GM12878 (cell line): ENCODE measurements at regions not wholly inside any gene's neighbourhood (a gene's known extent, or its start where the extent isn't known, plus 50 kb on each side); places are given as distances from the start of the nearest gene placed in this dataset.
"Not testable (repeated sequence)": the region's sequence is repeated elsewhere in the genome, so short reads cannot be mapped to it uniquely, and the experiment has no call there.

ENCODE experiments used
- ATAC-seq: fragments of 200-7000 bp; cut with Tn5 transposase; 3 replicates; pipeline ENCODE4 v1.9.1; 2020; ENCODE audit warnings: mild to moderate bottlenecking, moderate library complexity
- BruUV-seq: library from RNA; stranded (reverse); fragments of 400-500 nt; replicated peaks from 2 replicates; lab custom pipeline; 2021; lab: Mats Ljungman, UMichigan
- CTCF ChIA-PET: fragments of 300-600 bp; sonication (Branson Sonifier 250); formaldehyde crosslinking; extraction: SDS; loops from one replicate; lab custom pipeline; 2021; ENCODE audit warnings: inconsistent platforms; lab: Yijun Ruan, JAX
- POLR2A ChIA-PET: fragments of 350-600 bp; formaldehyde crosslinking; extraction: SDS; loops from one replicate; lab custom pipeline; 2021; ENCODE audit warnings: inconsistent platforms; lab: Charles Lee
- RAD21 ChIA-PET: fragments of 300-600 bp; sonication (Branson Sonifier 250); formaldehyde crosslinking; loops from one replicate; lab custom pipeline; 2023; ENCODE audit warnings: antibody characterized with exemption; ENCODE audit not compliant: unreplicated experiment; lab: Charles Lee
- SMC1A ChIA-PET: fragments of 300-600 bp; sonication (Branson Sonifier 250); formaldehyde crosslinking; loops from one replicate; lab custom pipeline; 2023; ENCODE audit not compliant: unreplicated experiment, uncharacterized antibody; lab: Charles Lee
- DNase-seq: peaks from one replicate; pipeline ENCODE4 v3.0.0-alpha.2; 2011; ENCODE audit warnings: low read depth, low spot score
- FAIRE-seq: peaks from 3 replicates; lab custom pipeline; 2011; peaks lifted over from hg19 to GRCh38; lab: Jason Lieb, UNC
- H2AFZ ChIP-seq: 2 replicates; pipeline ENCODE4 v1.6.0; 2011; ENCODE audit warnings: low read depth, low read length, control low read depth; ENCODE audit not compliant: control insufficient read depth
- H3K27ac ChIP-seq: 2 replicates; pipeline ENCODE4 v1.5.1; 2011; ENCODE audit warnings: control low read depth; ENCODE audit not compliant: control insufficient read depth, insufficient read depth
- H3K27me3 ChIP-seq, 2 experiments: replicated peaks in 1 of 2; 2 replicates each; pipeline versions ENCODE4 v1.6.0 to v1.6.1; 2011; ENCODE audit warnings: low read length in 1 of 2; ENCODE audit not compliant: control insufficient read depth in 2 of 2, insufficient read depth in 2 of 2
- H3K36me3 ChIP-seq, 2 experiments: 2 replicates each; pipeline ENCODE4 v1.5.1; 2011; ENCODE audit warnings: low read length in 1 of 2; ENCODE audit not compliant: control insufficient read depth in 2 of 2, insufficient read depth in 2 of 2
- H3K4me1 ChIP-seq: 2 replicates; pipeline ENCODE4 v1.6.1; 2011; ENCODE audit warnings: mild to moderate bottlenecking, low read length, moderate library complexity, mixed read lengths; ENCODE audit not compliant: control insufficient read depth, insufficient read depth
- H3K4me2 ChIP-seq: 2 replicates; pipeline ENCODE4 v1.6.0; 2011; ENCODE audit warnings: control low read depth; ENCODE audit not compliant: control insufficient read depth, insufficient read depth
- H3K4me3 ChIP-seq: fragments of 200-600 bp; sonication (generic); 2 replicates; pipeline ENCODE4 v1.5.1; 2016
- H3K79me2 ChIP-seq: 2 replicates; pipeline ENCODE4 v1.6.0; 2011; ENCODE audit warnings: low read length; ENCODE audit not compliant: control insufficient read depth, insufficient read depth
- H3K9ac ChIP-seq: 2 replicates; pipeline ENCODE4 v1.8.0; 2011; ENCODE audit warnings: low read length, control low read depth, mixed read lengths; ENCODE audit not compliant: control insufficient read depth, insufficient read depth
- H3K9me3 ChIP-seq: replicated peaks from 3 replicates; pipeline ENCODE4 v1.5.1; 2011; ENCODE audit warnings: mild to moderate bottlenecking, low read length; ENCODE audit not compliant: control insufficient read depth, insufficient read depth
- H4K20me1 ChIP-seq: 2 replicates; pipeline ENCODE4 v1.6.0; 2011; ENCODE audit not compliant: control insufficient read depth, insufficient read depth
- BMI1 ChIP-seq: fragments of 450-650 bp; IDR thresholded peaks from 2 replicates; pipeline ENCODE4 v1.6.1; 2016; ENCODE audit warnings: mild to moderate bottlenecking, moderate library complexity, borderline replicate concordance
- IRF4 ChIP-seq: IDR thresholded peaks from 2 replicates; pipeline ENCODE4 v1.6.1; 2011; ENCODE audit warnings: low read depth, low read length
- MYB ChIP-seq: fragments of 150-350 bp; IDR thresholded peaks from 2 replicates; pipeline ENCODE4 v1.6.1; 2014; ENCODE audit warnings: mild to moderate bottlenecking, low read depth, low read length, borderline replicate concordance
- RB1 ChIP-seq: fragments of 450-650 bp; formaldehyde crosslinking; IDR thresholded peaks from 2 replicates; pipeline ENCODE4 v1.6.1; 2017; ENCODE audit warnings: mild to moderate bottlenecking, borderline replicate concordance
- RBBP5 ChIP-seq: fragments of 200-600 bp; sonication (generic); conservative IDR thresholded peaks from 2 replicates; pipeline ENCODE4 v1.6.1; 2016
- ZNF622 ChIP-seq: fragments of 450-650 bp; IDR thresholded peaks from 2 replicates; pipeline ENCODE4 v1.6.1; 2017; ENCODE audit warnings: mild to moderate bottlenecking, inconsistent platforms
- WGBS: methylation state at CpG from one replicate; pipeline ENCODE4 v1.1.6; 2016; ENCODE audit warnings: low lambda C conversion rate; ENCODE audit not compliant: insufficient replicate concordance, insufficient coverage; ENCODE audit errors: missing lambda C conversion rate; 5-methylcytosine and 5-hydroxymethylcytosine counted together
- in situ Hi-C: fragments of 300-500 bp; cut with MboI; formaldehyde crosslinking; loops from 9 replicates; pipeline ENCODE4 v1.14.3; 2018; ENCODE audit warnings: mixed read lengths
- intact Hi-C: fragments of 100-400 bp; cut with micrococcal nuclease; formaldehyde crosslinking; loops from one replicate; pipeline ENCODE4 v1.14.2; 2022; ENCODE audit not compliant: unreplicated experiment
- TF ChIP-seq, protein P1 (sequence below): fragments of 450-650 bp; IDR thresholded peaks from 2 replicates; pipeline ENCODE4 v1.6.1; 2017; ENCODE audit warnings: low read depth, mild to moderate bottlenecking, moderate library complexity
- TF ChIP-seq, protein P2 (sequence below): IDR thresholded peaks from 2 replicates; pipeline ENCODE4 v1.6.1; 2012; ENCODE audit warnings: mild to moderate bottlenecking, low read depth, low read length
- TF ChIP-seq, protein P3 (sequence below): IDR thresholded peaks from 2 replicates; pipeline ENCODE4 v1.6.1; 2011; ENCODE audit warnings: low read depth, mild to moderate bottlenecking, low read length, moderate library complexity, borderline replicate concordance; ENCODE audit errors: extremely low read depth
- TF ChIP-seq, protein P4 (sequence below): IDR thresholded peaks from 2 replicates; pipeline ENCODE4 v1.6.1; 2012; ENCODE audit warnings: low read depth, low read length, improper control_type of control experiment

DNA sequence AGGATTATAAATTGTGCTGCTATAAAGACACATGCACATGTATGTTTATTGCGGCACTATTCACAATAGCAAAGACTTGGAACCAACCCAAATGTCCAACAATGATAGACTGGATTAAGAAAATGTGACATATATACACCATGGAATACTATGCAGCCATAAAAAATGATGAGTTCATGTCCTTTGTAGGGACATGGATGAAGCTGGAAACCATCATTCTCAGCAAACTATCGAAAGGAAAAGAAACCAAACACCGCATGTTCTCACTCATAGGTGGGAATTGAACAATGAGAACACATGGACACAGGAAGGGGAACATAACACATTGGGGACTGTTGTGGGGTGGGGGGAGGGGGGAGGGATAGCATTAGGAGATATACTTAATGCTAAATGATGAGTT is 67.8 kb upstream of the ETV3 start:
- H3K9ac ChIP-seq, intact Hi-C loops, BruUV-seq, RAD21 ChIA-PET, FAIRE-seq, H3K79me2 ChIP-seq, H3K27ac ChIP-seq, ATAC-seq, in situ Hi-C loops, DNase-seq, H3K27me3 ChIP-seq, H3K4me2 ChIP-seq, H4K20me1 ChIP-seq, H3K36me3 ChIP-seq, H2AFZ ChIP-seq, H3K4me1 ChIP-seq, H3K9me3 ChIP-seq, POLR2A ChIA-PET, H3K4me3 ChIP-seq: not testable (repeated sequence)
- CTCF ChIA-PET = interaction anchor here (1.1 kb wide), 1 partner anchor 300 kb away, joined by 4 read pairs; no protein-coding TSS in a partner anchor
- 43% methylated on average over 3 of the region's 3 CpGs for WGBS
- SMC1A ChIA-PET = interaction anchor here (1.0 to 1.4 kb wide), 2 partner anchors 23 to 34 kb away, joined by 3 read pairs; no protein-coding TSS in a partner anchor

DNA sequence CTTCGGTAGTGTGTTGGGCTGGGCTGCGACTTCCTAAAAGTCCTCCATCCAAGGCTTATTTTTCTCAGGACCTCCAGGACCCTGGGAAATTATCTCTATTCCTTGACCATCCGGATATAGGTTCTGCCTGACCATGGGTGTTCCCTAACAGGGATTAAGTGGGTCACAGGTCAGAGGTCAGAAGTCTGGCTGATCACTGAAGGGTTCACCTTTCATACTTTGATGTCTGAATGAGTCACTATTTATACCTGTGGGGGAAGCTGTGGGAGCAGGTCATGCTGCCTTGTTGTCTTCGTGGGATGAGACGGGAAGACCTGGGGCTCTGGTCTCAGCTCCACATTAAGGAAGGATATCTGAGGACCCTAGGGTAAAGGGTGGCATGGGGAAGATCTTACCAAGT is 65.0 kb upstream of the ETV3 start:
- Histone ChIP-seq H3K9me3 (no peaks in the 10 kb centered on the region), H3K4me2 (no peak overlapping the region), H3K4me1 (no peaks in the 10 kb centered on the region), H3K27me3 (no peaks in the 10 kb centered on the region), H4K20me1 (no peaks in the 10 kb centered on the region), H2AFZ (no peak overlapping the region), H3K4me3 (no peak overlapping the region), H3K27ac (no peak overlapping the region), H3K36me3 (no peaks in the 10 kb centered on the region), H3K79me2 (no peaks in the 10 kb centered on the region), H3K9ac (no peak overlapping the region)
- POLR2A ChIA-PET = no interaction called here
- RAD21 ChIA-PET = no interaction called here
- ATAC-seq = no peak
- SMC1A ChIA-PET = interaction anchor here (1.0 to 1.1 kb wide), 2 partner anchors 10 to 167 kb away, joined by 3 read pairs; no protein-coding TSS in a partner anchor
- intact Hi-C loops = no loop called here
- no TSS peak for BruUV-seq
- DNase-seq = no peak
- FAIRE-seq = no peak
- CTCF ChIA-PET = interaction anchor here (0.6 to 2.0 kb wide), 6 partner anchors 8 to 487 kb away, joined by 3 to 5 read pairs (median 4); no protein-coding TSS in a partner anchor
- in situ Hi-C loops = no loop called here
- WGBS = 22% methylated on average over 5 of the region's 5 CpGs
- TF ChIP-seq RB1 (no peak), BMI1 (no peak), ZNF622 (no peak), RBBP5 (no peak), IRF4 (no peak), MYB (no peak)
- TF ChIP-seq, protein P1, sequence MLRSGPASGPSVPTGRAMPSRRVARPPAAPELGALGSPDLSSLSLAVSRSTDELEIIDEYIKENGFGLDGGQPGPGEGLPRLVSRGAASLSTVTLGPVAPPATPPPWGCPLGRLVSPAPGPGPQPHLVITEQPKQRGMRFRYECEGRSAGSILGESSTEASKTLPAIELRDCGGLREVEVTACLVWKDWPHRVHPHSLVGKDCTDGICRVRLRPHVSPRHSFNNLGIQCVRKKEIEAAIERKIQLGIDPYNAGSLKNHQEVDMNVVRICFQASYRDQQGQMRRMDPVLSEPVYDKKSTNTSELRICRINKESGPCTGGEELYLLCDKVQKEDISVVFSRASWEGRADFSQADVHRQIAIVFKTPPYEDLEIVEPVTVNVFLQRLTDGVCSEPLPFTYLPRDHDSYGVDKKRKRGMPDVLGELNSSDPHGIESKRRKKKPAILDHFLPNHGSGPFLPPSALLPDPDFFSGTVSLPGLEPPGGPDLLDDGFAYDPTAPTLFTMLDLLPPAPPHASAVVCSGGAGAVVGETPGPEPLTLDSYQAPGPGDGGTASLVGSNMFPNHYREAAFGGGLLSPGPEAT = no peak
- TF ChIP-seq, protein P2, sequence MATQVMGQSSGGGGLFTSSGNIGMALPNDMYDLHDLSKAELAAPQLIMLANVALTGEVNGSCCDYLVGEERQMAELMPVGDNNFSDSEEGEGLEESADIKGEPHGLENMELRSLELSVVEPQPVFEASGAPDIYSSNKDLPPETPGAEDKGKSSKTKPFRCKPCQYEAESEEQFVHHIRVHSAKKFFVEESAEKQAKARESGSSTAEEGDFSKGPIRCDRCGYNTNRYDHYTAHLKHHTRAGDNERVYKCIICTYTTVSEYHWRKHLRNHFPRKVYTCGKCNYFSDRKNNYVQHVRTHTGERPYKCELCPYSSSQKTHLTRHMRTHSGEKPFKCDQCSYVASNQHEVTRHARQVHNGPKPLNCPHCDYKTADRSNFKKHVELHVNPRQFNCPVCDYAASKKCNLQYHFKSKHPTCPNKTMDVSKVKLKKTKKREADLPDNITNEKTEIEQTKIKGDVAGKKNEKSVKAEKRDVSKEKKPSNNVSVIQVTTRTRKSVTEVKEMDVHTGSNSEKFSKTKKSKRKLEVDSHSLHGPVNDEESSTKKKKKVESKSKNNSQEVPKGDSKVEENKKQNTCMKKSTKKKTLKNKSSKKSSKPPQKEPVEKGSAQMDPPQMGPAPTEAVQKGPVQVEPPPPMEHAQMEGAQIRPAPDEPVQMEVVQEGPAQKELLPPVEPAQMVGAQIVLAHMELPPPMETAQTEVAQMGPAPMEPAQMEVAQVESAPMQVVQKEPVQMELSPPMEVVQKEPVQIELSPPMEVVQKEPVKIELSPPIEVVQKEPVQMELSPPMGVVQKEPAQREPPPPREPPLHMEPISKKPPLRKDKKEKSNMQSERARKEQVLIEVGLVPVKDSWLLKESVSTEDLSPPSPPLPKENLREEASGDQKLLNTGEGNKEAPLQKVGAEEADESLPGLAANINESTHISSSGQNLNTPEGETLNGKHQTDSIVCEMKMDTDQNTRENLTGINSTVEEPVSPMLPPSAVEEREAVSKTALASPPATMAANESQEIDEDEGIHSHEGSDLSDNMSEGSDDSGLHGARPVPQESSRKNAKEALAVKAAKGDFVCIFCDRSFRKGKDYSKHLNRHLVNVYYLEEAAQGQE = no peak
- TF ChIP-seq, protein P3, sequence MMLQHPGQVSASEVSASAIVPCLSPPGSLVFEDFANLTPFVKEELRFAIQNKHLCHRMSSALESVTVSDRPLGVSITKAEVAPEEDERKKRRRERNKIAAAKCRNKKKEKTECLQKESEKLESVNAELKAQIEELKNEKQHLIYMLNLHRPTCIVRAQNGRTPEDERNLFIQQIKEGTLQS = no peak
- TF ChIP-seq, protein P4, sequence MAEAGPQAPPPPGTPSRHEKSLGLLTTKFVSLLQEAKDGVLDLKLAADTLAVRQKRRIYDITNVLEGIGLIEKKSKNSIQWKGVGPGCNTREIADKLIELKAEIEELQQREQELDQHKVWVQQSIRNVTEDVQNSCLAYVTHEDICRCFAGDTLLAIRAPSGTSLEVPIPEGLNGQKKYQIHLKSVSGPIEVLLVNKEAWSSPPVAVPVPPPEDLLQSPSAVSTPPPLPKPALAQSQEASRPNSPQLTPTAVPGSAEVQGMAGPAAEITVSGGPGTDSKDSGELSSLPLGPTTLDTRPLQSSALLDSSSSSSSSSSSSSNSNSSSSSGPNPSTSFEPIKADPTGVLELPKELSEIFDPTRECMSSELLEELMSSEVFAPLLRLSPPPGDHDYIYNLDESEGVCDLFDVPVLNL = no peak
